NCI-H1436 treated with DMSO at 0.1 percent for 48 hours (cell line): ENCODE measurements at regions not wholly inside any gene's neighbourhood (a gene's known extent, or its start where the extent isn't known, plus 50 kb on each side); places are given as distances from the start of the nearest gene placed in this dataset.
"Not testable (repeated sequence)": the region's sequence is repeated elsewhere in the genome, so short reads cannot be mapped to it uniquely, and the experiment has no call there.

Experiments used
- DNase-seq: peaks from one replicate; lab custom pipeline; 2025; lab: John Stamatoyannopoulos, UW

- no peak for DNase-seq
Observed at GRCh38 chr3:174457758-174458157, 401.4 kb upstream of the NAALADL2 start.

GRCh38 chr3:174460831-174461230, 398.3 kb upstream of the NAALADL2 start:
- no peak for DNase-seq

GRCh38 chr3:174462916-174463315, 396.2 kb upstream of the NAALADL2 start:
- no peak for DNase-seq

- no peak for DNase-seq
Observed at GRCh38 chr3:174465177-174465576, 394.0 kb upstream of the NAALADL2 start.

DNA sequence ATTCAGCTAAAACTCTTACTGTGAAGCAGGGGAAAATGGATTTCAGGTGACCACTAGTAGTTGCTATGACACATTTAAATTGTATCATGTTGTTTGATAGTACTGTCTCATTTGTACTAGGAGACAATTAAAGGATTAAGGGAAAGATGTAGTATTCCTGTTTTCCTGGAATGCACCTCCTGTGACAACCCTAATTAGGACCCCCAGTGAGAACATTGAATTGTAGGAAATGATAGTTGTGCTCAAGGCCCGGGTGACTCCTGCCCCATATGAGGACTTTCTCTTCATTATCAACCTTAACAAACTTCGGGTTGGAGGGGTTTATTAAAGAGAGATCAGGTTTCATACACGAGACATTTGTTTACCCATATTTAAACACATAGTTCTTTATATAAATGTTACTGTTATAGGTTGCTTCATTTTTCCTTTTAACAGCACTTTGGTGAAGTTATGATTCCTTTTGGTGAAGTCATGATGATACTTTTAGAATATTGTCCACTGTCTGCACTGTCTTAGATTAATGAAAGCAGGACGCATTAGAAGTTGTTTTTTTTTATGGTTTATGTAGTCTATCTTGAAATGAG, 392.6 kb upstream of the NAALADL2 start:
- no peak for DNase-seq

- no peak for DNase-seq
Observed at GRCh38 chr3:174477491-174477890, 381.6 kb upstream of the NAALADL2 start.

GRCh38 chr3:174480767-174481166, 378.4 kb upstream of the NAALADL2 start:
- no peak for DNase-seq

DNA sequence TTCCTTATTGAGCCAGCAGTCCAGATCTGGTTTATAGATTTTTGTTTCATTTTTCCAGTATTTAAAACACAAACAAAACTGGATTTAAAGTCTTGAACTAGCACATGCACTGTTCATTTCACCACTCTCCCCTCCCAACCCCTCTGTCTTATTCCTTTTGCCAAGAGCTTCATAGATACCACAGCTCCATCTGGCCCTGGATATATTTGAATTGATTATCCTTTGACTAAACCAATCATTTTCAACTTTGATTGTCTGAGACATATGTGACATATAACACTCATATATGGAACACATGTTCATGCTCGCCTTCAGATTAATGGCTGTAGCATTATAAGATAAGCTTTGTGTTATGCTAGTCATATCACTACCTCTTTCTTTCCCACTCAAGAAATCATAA, 376.6 kb upstream of the NAALADL2 start:
- DNase-seq = no peak

GRCh38 chr3:174483254-174483653, 375.9 kb upstream of the NAALADL2 start:
- no peak for DNase-seq

DNA sequence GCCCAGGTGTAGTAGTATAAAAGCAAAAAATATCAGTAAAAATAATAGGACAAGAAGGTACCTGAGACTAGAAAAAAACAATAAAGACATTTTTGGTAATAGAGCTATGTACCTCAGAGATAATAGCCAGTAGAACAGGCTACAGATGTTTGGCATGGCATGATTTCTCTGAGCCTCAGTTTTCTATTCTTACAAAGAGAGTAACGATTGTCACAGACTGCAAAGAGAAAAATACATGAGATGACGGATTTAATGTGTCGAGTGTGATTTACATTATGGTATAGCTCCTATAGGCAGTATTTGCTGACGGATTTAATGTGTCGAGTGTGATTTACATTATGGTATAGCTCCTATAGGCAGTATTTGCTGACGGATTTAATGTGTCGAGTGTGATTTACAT, 375.3 kb upstream of the NAALADL2 start:
- DNase-seq = not testable (repeated sequence)

GRCh38 chr3:174488527-174488926, 370.6 kb upstream of the NAALADL2 start:
- DNase-seq = no peak

- no peak for DNase-seq
Observed at GRCh38 chr3:174495311-174495710, 363.8 kb upstream of the NAALADL2 start.

DNA sequence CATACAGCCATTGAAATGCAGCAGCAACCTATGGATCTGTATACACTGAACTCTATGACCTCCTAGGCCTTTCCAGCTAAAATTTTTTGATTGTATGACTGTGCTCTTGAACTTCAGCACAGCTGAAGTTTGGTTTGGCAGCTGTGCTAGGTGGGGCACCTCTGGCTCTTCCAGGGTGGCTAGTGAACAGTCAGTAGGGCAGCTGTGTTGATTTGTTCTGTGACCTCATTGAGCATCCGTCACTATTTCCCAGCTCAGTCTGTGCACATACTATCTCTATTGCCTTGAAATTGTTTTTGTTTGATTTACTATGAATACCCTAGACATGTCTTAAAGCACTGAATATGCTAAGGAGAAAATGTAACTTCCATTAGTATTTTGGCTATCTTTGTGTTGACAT, 363.2 kb upstream of the NAALADL2 start:
- DNase-seq = no peak

GRCh38 chr3:174498638-174499037, 360.5 kb upstream of the NAALADL2 start:
- DNase-seq = no peak

- no peak for DNase-seq
Observed at GRCh38 chr3:174505266-174505665, 353.9 kb upstream of the NAALADL2 start.

DNA sequence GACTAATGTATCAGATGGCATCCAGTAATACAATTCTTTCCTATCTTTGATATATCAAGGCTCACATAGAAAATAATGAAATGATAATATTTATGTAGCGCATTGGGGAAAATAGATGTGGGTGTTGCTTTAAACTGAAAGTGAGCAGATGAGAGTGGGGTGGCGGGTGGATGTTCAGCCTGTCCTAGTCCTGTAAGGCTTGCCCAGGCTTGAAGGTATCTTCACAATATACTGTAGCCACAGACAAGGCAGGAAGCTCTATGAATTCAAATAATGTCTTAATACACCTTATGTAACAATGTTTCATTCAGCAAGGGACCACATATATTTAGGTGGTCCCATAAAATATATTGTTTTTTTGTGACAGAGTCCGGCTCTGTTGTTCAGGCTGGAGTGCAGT, 334.9 kb upstream of the NAALADL2 start:
- DNase-seq = no peak

- no peak for DNase-seq
Observed at GRCh38 chr3:174529298-174529697, 329.8 kb upstream of the NAALADL2 start.

- DNase-seq = no peak
Observed at GRCh38 chr3:174531262-174531982, 327.7 kb upstream of the NAALADL2 start.

GRCh38 chr3:174532216-174532615, 326.9 kb upstream of the NAALADL2 start:
- no peak for DNase-seq

- DNase-seq = no peak
Observed at GRCh38 chr3:174532776-174533175, 326.4 kb upstream of the NAALADL2 start.

- DNase-seq = no peak
Observed at GRCh38 chr3:174533286-174533685, 325.8 kb upstream of the NAALADL2 start.

DNA sequence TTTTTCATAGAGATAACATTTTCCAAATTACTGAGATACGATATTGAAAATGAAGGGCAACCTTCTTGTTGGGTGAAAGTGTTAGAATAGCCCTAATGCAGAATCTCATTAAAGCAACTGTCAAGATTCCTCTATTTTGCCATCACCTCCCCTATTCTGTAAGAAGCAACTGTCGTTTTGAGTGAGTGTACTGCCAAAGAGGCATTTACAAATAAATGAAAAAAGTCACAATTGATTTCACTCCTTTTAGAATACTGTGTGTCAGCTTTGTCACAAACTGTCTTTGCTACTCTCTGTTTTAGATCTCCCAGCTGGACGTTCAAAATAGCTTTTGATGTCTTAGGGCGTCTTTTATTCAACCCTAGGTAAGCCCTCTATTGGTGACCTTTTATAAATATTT, 322.8 kb upstream of the NAALADL2 start:
- DNase-seq = no peak

GRCh38 chr3:174538151-174538550, 321.0 kb upstream of the NAALADL2 start:
- no peak for DNase-seq
